BJ (cell line): ENCODE measurements at regions not wholly inside any gene's neighbourhood (a gene's known extent, or its start where the extent isn't known, plus 50 kb on each side); places are given as distances from the start of the nearest gene placed in this dataset.
"Not testable (repeated sequence)": the region's sequence is repeated elsewhere in the genome, so short reads cannot be mapped to it uniquely, and the experiment has no call there.

Experiments
- CTCF ChIA-PET: fragments of 350-600 bp; formaldehyde crosslinking; extraction: SDS; loops from one replicate; lab custom pipeline; 2021; ENCODE audit warnings: antibody characterized with exemption, inconsistent platforms; lab: Yijun Ruan, JAX
- POLR2A ChIA-PET: fragments of 300-600 bp; sonication (Branson Sonifier 250); formaldehyde crosslinking; extraction: SDS; loops from one replicate; lab custom pipeline; 2021; ENCODE audit warnings: antibody characterized with exemption; lab: Charles Lee
- DNase-seq: peaks from one replicate; pipeline ENCODE4 v3.0.0-alpha.2; 2011; ENCODE audit warnings: low read depth
- H3K27me3 ChIP-seq: 2 replicates; pipeline ENCODE4 v1.6.0; 2011; ENCODE audit warnings: low read length; ENCODE audit not compliant: control insufficient read depth, insufficient read depth
- H3K36me3 ChIP-seq: 2 replicates; pipeline ENCODE4 v1.5.1; 2011; ENCODE audit warnings: low read length; ENCODE audit not compliant: control insufficient read depth, insufficient read depth
- H3K4me3 ChIP-seq: 2 replicates; pipeline ENCODE4 v1.5.1; 2011; ENCODE audit warnings: low read depth, mild to moderate bottlenecking, control low read depth, low read length
- TF ChIP-seq, protein P1 (sequence below): IDR thresholded peaks from 2 replicates; pipeline ENCODE4 v1.5.1; 2011; ENCODE audit warnings: low read depth, mild to moderate bottlenecking, control low read depth, inconsistent platforms, low read length, moderate library complexity; ENCODE audit not compliant: insufficient read depth

- no peaks in the 10 kb centered on the region for H3K36me3 ChIP-seq
- DNase-seq = no peak
- ChIA-PET CTCF (no interaction called here), POLR2A (no interaction called here)
- no peaks in the 10 kb centered on the region for H3K27me3 ChIP-seq
- H3K4me3 ChIP-seq = no peak overlapping the region
- TF ChIP-seq, protein P1, sequence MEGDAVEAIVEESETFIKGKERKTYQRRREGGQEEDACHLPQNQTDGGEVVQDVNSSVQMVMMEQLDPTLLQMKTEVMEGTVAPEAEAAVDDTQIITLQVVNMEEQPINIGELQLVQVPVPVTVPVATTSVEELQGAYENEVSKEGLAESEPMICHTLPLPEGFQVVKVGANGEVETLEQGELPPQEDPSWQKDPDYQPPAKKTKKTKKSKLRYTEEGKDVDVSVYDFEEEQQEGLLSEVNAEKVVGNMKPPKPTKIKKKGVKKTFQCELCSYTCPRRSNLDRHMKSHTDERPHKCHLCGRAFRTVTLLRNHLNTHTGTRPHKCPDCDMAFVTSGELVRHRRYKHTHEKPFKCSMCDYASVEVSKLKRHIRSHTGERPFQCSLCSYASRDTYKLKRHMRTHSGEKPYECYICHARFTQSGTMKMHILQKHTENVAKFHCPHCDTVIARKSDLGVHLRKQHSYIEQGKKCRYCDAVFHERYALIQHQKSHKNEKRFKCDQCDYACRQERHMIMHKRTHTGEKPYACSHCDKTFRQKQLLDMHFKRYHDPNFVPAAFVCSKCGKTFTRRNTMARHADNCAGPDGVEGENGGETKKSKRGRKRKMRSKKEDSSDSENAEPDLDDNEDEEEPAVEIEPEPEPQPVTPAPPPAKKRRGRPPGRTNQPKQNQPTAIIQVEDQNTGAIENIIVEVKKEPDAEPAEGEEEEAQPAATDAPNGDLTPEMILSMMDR = no peak
Measured at GRCh38 chr18:70536370-70537062, 247.7 kb downstream of the SOCS6 start.

GRCh38 chr18:70535041-70535440 lies 246.2 kb downstream of the SOCS6 start:
- POLR2A ChIA-PET = no interaction called here
- CTCF ChIA-PET = no interaction called here
- DNase-seq = no peak
- Histone ChIP-seq H3K36me3 (no peaks in the 10 kb centered on the region), H3K27me3 (no peaks in the 10 kb centered on the region), H3K4me3 (no peak overlapping the region)
- TF ChIP-seq, protein P1 = no peak

GRCh38 chr18:70525322-70525721 lies 236.5 kb downstream of the SOCS6 start:
- H3K27me3 ChIP-seq, CTCF ChIA-PET, DNase-seq, POLR2A ChIA-PET, H3K4me3 ChIP-seq, H3K36me3 ChIP-seq: not testable (repeated sequence)

- Histone ChIP-seq H3K4me3 (no peak overlapping the region), H3K36me3 (no peaks in the 10 kb centered on the region), H3K27me3 (no peaks in the 10 kb centered on the region)
- POLR2A ChIA-PET = no interaction called here
- TF ChIP-seq, protein P1 = no peak
- CTCF ChIA-PET = no interaction called here
- no peak for DNase-seq
Measured at GRCh38 chr18:70523792-70524182, 234.9 kb downstream of the SOCS6 start.

- no peak for DNase-seq
- H3K36me3 ChIP-seq = no peaks in the 10 kb centered on the region
- no peak overlapping the region for H3K4me3 ChIP-seq
- H3K27me3 ChIP-seq = no peaks in the 10 kb centered on the region
- ChIA-PET POLR2A (no interaction called here), CTCF (interaction anchor here (1.2 kb wide), 1 partner anchor 31 kb away, joined by 3 read pairs; no protein-coding TSS in a partner anchor)
- TF ChIP-seq, protein P1 = no peak
Measured at GRCh38 chr18:70523035-70523791, 234.4 kb downstream of the SOCS6 start.
